Right lobe of liver (tissue), 6 donors: ENCODE measurements at regions not wholly inside any gene's neighbourhood (a gene's known extent, or its start where the extent isn't known, plus 50 kb on each side); places are given as distances from the start of the nearest gene placed in this dataset.

Experiments used
- ATAC-seq, 4 donors: fragments of 200-7000 bp; cut with Tn5 transposase; one replicate each; pipeline ENCODE4 v1.9.1; 2020; ENCODE audit warnings: mild to moderate bottlenecking in 4 of 4, moderate library complexity in 4 of 4
- DNase-seq, 3 donors: peaks; one replicate each; pipeline ENCODE4 v3.0.0-alpha.2; 2020
- H3K27ac ChIP-seq, 3 donors: fragments of 200-600 bp; one replicate each; pipeline ENCODE4 v1.8.0; 2022
- H3K27me3 ChIP-seq, 2 donors: fragments of 200-600 bp; one replicate each; pipeline ENCODE4 v1.8.0; 2022
- H3K36me3 ChIP-seq, 4 donors: fragments of 200-600 bp; sonication (generic) in 1 of 4; one replicate each; pipeline versions ENCODE4 v1.5.1 to v1.8.0; 2017 to 2022; ENCODE audit warnings: control low read depth in 1 of 4
- H3K4me1 ChIP-seq, 4 donors: fragments of 200-600 bp; sonication (generic) in 1 of 4; one replicate each; pipeline versions ENCODE4 v1.5.1 to v1.8.0; 2017 to 2022; ENCODE audit warnings: control low read depth in 1 of 4
- H3K4me3 ChIP-seq, 3 donors: fragments of 200-600 bp; one replicate each; pipeline ENCODE4 v1.8.0; 2022
- H3K9me3 ChIP-seq, 4 donors: fragments of 200-600 bp; sonication (generic) in 1 of 4; one replicate each; pipeline versions ENCODE4 v1.5.1 to v1.8.0; 2017 to 2022; ENCODE audit warnings: control low read depth in 1 of 4
- POLR2A ChIP-seq: fragments of 450-650 bp; IDR thresholded peaks from one replicate; pipeline ENCODE4 v1.6.1; 2017; ENCODE audit warnings: antibody characterized with exemption, mild to moderate bottlenecking
- WGBS: methylation state at CpG from one replicate; pipeline ENCODE4 v1.1.6; 2018; ENCODE audit warnings: low coverage, low lambda C conversion rate; ENCODE audit not compliant: insufficient coverage; ENCODE audit errors: missing lambda C conversion rate; 5-methylcytosine and 5-hydroxymethylcytosine counted together
- intact Hi-C, 2 donors: fragments of 100-400 bp; cut with DNase I; formaldehyde crosslinking; loops; one replicate each; pipeline versions ENCODE4 v1.11.2 to v1.14.1; 2022
- TF ChIP-seq, protein P1 (sequence below), 4 donors: fragments of 200-600 bp in 3 of 4; fragments of 450-650 bp in 1 of 4; IDR thresholded peaks; one replicate each; pipeline versions ENCODE4 v1.5.1 to v1.8.0; 2016 to 2022; ENCODE audit warnings: antibody characterized with exemption in 4 of 4, mild to moderate bottlenecking in 2 of 4
- donor health status: DM: no; HTN: yes; CAD: no.
- donor health status: DM: no; HTN: no; CAD: no.
- donor health status: DM: no; HTN: no; CAD: no.
- donor health status: DM: no; HTN: yes; CAD: no.
- donor health status: DM: no; HTN: yes; CAD: no.

DNA sequence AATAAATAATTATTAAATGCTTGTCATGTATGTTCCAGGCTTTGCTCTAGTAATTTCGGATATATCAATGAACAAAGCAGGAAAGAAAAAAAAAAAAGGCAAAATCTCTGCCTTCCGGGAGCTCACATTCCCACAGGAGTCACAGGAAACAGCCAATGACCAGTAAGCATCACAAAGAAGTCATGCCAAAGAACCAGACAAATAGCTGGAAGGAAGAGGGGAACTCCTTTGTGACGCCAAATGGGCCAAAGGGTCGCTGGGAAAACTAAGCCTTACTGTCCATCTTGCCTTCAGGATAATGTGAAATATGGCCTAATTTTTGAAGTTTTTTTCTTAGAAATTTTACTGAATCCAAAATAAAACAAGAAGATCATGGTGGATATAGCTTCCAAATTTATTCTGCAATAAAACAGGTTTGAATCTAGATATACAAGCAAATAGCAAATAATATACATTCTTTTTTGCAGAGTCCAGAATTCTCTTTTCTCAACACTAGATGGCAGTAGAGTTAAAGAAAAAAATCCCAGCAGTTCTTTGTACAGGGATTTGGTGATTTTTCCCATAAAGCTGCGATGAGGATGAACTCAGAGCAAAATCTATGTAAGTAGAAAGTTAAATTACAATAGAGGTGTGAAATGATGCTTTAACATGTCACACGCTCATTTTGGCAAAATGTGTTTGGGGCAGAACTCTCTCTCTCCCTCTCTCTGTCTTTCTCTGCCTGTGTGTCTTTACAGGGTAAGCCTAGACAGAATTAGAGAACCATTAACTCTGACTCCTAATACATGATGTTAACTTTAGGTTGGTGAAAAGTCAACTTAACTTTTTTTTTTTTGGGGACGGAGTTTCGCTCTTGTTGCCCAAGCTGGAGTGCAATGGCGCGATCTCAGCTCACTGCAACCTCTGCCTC, 60.0 kb upstream of the TUT7 start:
- no peaks in the 10 kb centered on the region for H3K9me3 ChIP-seq
- no peaks in the 10 kb centered on the region for H3K27me3 ChIP-seq
- H3K4me3 ChIP-seq: no peak overlapping the region
- H3K36me3 ChIP-seq: no peaks in the 10 kb centered on the region
- H3K27ac ChIP-seq: no peak overlapping the region
- 47% methylated on average over 10 of the region's 10 CpGs for WGBS
- ATAC-seq (peak; percentile 65 to 81 (median 76)), DNase-seq (no peak)
- no peaks in the 10 kb centered on the region for H3K4me1 ChIP-seq
- TF ChIP-seq, protein P1, sequence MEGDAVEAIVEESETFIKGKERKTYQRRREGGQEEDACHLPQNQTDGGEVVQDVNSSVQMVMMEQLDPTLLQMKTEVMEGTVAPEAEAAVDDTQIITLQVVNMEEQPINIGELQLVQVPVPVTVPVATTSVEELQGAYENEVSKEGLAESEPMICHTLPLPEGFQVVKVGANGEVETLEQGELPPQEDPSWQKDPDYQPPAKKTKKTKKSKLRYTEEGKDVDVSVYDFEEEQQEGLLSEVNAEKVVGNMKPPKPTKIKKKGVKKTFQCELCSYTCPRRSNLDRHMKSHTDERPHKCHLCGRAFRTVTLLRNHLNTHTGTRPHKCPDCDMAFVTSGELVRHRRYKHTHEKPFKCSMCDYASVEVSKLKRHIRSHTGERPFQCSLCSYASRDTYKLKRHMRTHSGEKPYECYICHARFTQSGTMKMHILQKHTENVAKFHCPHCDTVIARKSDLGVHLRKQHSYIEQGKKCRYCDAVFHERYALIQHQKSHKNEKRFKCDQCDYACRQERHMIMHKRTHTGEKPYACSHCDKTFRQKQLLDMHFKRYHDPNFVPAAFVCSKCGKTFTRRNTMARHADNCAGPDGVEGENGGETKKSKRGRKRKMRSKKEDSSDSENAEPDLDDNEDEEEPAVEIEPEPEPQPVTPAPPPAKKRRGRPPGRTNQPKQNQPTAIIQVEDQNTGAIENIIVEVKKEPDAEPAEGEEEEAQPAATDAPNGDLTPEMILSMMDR (IDR thresholded peaks at IDR 0.05): peak; percentile 74 to 81 (median 76)
- no peak for TF ChIP-seq POLR2A
- intact Hi-C loops: no loop called here

DNA sequence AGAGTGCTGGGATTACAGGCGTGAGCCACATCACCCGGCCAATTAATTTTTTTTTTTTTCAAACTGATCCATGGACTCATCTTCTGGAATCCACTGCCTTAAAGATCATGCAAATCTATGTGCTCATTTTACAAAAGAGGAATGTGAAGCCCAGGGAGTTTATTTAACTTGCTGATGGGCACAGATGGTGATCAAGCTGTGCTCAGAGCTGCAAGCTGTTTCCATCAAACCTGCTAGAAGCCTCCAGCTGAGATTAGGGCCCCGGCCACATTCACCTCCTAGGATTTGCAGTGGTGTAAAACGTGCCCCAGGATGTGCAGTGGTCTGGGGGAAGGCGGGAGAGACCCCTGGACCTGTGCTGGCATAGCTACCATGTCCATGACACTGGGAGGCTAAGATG, 56.1 kb upstream of the TUT7 start:
- Histone ChIP-seq H3K27ac (no peak overlapping the region), H3K36me3 (no peaks in the 10 kb centered on the region), H3K4me1 (peaks cover 0 to 25% (median 11%) of the 10 kb centered on the region in 4 donors), H3K27me3 (no peaks in the 10 kb centered on the region), H3K9me3 (no peaks in the 10 kb centered on the region), H3K4me3 (no peak overlapping the region)
- ATAC-seq (no peak), DNase-seq (no peak)
- WGBS: 100% methylated on average over 3 of the region's 5 CpGs
- TF ChIP-seq POLR2A: no peak
- TF ChIP-seq, protein P1 (IDR thresholded peaks at IDR 0.05): no peak
- intact Hi-C loops: no loop called here

DNA sequence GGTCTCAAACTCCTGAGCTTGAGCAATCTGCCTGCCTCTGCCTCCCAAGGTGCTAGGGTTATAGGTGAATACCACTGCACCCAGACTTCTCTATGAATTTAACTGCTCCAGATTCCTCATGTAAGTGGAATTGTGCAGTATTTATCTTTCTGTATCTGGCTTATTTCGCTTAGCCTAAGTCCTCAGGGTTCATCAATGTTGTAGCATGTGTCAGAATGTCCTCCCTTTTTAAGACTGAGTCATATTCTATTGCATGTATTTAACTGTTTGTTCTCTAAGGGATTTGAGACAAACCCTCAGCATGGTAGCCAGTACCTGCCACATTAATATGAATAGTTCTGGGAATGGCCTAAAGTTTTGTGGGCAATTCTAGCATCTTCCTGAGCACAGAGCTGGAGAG, 53.9 kb upstream of the TUT7 start:
- intact Hi-C loops: no loop called here
- no peak for ATAC-seq
- peaks cover 0 to 38% (median 16%) of the 10 kb centered on the region in 4 donors for H3K4me1 ChIP-seq
- H3K27me3 ChIP-seq: no peaks in the 10 kb centered on the region
- WGBS: 70% methylated on average over 1 of the region's 1 CpG
- H3K36me3 ChIP-seq: no peaks in the 10 kb centered on the region
- TF ChIP-seq, protein P1 (IDR thresholded peaks at IDR 0.05): no peak
- TF ChIP-seq POLR2A: no peak
- no peak for DNase-seq
- H3K9me3 ChIP-seq: no peaks in the 10 kb centered on the region
- no peak overlapping the region for H3K4me3 ChIP-seq
- peak overlapping the region in 1 of 3 donors; percentile 87 for H3K27ac ChIP-seq

DNA sequence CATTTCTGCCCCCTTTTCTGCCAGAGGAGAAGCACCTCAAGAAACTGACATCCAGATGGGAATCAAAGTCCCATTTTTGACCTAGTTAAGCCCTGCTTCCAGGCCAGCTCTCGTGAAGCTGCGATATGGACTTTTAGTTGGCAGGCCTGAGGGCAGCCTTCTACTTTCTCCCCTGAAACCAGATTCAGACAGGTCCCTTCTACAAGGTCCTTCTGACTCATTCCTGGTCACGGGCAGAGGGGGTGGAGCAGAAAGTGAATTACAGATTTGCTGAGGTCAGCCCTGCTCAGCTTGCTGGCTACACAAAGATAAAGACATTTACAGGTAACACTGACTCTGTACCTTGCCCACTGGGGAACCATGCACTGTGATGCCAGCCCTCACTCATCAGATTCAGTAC, 52.8 kb upstream of the TUT7 start:
- intact Hi-C loops: no loop called here
- H3K27me3 ChIP-seq: no peaks in the 10 kb centered on the region
- no peak overlapping the region for H3K4me3 ChIP-seq
- WGBS: 29% methylated on average over 3 of the region's 3 CpGs
- peak; percentile 67 to 78 (median 68) for ATAC-seq
- TF ChIP-seq, protein P1 (IDR thresholded peaks at IDR 0.05): no peak
- no peak for TF ChIP-seq POLR2A
- peak overlapping the region; percentile 7 to 95 (median 87) for H3K27ac ChIP-seq
- H3K9me3 ChIP-seq: no peaks in the 10 kb centered on the region
- no peaks in the 10 kb centered on the region for H3K36me3 ChIP-seq
- peak; percentile 59 to 89 (median 85) for DNase-seq
- H3K4me1 ChIP-seq: peaks cover 0 to 49% (median 21%) of the 10 kb centered on the region in 4 donors
